Testis (tissue), 2 donors: ENCODE measurements at regions not wholly inside any gene's neighbourhood (a gene's known extent, or its start where the extent isn't known, plus 50 kb on each side); places are given as distances from the start of the nearest gene placed in this dataset.

Source experiments
- POLR2A ChIP-seq: fragments of 450-650 bp; IDR thresholded peaks from one replicate; pipeline ENCODE4 v1.6.1; 2017; ENCODE audit warnings: antibody characterized with exemption, mild to moderate bottlenecking, moderate library complexity
- TF ChIP-seq, protein P1 (sequence below), 3 experiments: fragments of 450-650 bp in 2 of 3; fragments of 200-600 bp in 1 of 3; sonication (generic) in 1 of 3; IDR thresholded peaks; one replicate each; pipeline ENCODE4 v1.5.1; 2016 to 2019; ENCODE audit warnings: antibody characterized with exemption in 3 of 3, mild to moderate bottlenecking in 2 of 3, moderate library complexity in 1 of 3

DNA sequence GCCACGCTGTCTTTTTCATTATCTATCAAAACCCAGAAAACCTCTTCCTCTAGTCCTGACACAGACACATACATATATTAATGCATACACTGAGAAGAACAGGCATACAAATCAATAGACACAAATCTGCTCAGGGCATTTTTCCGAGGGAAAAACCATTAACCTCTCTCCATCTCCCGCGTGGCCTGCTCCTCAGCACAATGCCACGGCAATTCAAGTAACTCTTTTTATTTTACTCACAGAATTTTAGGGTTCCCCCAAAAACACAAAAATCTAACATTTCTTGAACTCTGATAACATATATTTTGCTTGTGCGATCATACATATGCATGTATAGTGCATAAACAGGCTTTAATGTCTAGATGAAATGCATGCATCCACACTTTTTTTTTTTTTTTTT is 110.8 kb upstream of the NSMCE3 start:
- TF ChIP-seq, protein P1, sequence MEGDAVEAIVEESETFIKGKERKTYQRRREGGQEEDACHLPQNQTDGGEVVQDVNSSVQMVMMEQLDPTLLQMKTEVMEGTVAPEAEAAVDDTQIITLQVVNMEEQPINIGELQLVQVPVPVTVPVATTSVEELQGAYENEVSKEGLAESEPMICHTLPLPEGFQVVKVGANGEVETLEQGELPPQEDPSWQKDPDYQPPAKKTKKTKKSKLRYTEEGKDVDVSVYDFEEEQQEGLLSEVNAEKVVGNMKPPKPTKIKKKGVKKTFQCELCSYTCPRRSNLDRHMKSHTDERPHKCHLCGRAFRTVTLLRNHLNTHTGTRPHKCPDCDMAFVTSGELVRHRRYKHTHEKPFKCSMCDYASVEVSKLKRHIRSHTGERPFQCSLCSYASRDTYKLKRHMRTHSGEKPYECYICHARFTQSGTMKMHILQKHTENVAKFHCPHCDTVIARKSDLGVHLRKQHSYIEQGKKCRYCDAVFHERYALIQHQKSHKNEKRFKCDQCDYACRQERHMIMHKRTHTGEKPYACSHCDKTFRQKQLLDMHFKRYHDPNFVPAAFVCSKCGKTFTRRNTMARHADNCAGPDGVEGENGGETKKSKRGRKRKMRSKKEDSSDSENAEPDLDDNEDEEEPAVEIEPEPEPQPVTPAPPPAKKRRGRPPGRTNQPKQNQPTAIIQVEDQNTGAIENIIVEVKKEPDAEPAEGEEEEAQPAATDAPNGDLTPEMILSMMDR (IDR thresholded peaks at IDR 0.05): no peak
- TF ChIP-seq POLR2A: no peak
